NCI-H82 treated with DMSO at 0.1 percent for 48 hours (cell line): ENCODE measurements at regions not wholly inside any gene's neighbourhood (a gene's known extent, or its start where the extent isn't known, plus 50 kb on each side); places are given as distances from the start of the nearest gene placed in this dataset.

Experiments used
- DNase-seq: peaks from one replicate; lab custom pipeline; 2025; ENCODE audit not compliant: unreplicated experiment; lab: John Stamatoyannopoulos, UW

GRCh38 chr16:79810449-79811189 lies 210.1 kb upstream of the MAF start:
- no peak for DNase-seq

GRCh38 chr16:79809376-79809775 lies 208.8 kb upstream of the MAF start:
- no peak for DNase-seq

DNA sequence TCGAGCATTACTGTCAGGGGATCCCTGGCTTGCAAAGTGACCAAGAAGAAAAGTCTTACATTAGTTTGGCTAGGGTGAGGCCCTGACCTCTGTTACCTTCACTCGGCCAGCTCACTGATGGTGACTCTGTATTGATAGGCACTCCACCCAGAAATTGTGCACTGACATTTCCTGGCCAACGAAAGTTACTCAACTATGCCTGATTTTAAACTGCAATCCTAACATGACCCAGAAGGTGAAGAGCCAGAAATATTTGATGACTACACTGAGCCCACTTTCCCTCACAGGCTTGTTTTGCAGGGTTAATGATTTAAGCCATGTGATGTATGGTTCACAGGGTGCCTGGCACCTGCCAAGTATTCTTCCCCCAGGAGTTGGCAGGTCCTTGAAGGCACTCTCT lies 208.2 kb upstream of the MAF start:
- no peak for DNase-seq

DNA sequence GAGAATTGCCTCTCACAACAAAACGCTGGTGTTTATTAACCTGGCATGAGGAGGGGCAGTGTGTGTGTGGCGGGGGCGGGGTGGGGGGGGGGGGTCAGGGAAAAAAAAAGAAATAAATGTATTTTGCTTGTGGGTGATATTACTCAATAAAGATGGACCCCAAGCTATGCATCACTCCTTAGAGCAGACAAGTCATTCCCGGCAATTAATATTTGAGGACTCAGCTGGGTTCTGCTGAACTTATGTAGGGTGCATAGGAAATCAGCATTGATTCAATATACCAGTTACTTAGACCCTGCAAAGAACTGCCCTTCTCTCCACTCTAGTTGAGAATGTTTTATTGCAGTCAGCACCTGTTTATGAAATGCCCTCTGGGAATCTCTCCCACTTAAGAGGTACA lies 206.2 kb upstream of the MAF start:
- no peak for DNase-seq

DNA sequence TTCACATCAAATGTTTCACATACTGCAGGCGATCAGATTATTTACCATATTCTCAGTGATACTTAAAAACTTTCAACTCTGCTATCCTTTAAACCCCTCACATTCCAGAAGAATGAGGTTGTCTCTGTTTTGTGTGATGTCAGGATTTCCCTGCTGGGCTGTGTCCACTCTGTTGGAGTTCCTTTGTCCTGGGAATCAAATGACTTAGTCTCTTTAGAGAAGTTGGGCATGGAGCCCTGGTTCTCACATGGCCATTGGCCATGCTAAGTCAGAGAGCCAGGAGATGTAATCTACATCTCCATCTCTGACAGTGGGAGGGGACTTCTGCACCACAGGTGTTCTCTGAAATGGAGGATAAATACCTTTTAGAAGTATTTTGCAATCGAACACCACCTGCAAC lies 205.1 kb upstream of the MAF start:
- DNase-seq: no peak

- DNase-seq: no peak
Observed at GRCh38 chr16:79801646-79802045, 201.1 kb upstream of the MAF start.

GRCh38 chr16:79800016-79800608 lies 199.6 kb upstream of the MAF start:
- DNase-seq: no peak

- DNase-seq: no peak
Observed at GRCh38 chr16:79798416-79799053, 198.0 kb upstream of the MAF start.

DNA sequence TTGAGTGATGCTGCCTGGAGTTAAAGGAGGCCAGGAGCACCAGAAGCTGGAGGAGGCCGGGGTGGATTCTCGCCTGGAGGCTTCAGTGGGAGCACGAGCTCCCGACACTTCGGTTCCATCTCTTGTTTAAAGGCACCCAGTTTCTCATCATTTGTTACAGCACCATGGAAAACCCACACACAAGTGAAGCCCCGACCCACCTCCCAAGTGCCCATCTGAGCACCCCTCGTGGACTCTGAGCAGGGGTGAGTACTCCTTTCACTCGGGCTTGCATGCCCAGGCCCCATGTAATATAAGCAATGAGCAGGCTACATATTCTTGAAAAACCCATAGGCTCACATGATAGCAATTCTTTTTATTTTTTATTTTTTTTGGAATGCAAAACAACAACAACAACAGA lies 196.9 kb upstream of the MAF start:
- DNase-seq: no peak

DNA sequence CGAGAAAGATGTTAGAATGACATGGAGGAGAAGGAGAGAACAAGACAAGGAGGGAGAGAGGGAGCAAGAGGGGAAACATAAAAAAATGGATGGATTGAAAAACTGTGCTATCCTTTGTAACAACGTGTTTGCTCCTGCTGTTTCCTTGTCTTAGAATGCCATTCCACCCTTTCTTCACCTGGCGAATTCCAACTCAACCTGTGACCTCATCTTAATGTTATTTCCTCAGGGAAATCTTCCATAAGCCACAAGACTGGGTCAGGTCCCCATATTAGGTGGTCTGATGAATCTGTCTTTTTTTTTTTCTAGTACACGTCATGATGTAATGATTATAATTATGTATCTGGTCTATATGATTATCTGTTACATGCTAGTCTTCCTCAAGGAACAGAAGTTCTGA lies 195.0 kb upstream of the MAF start:
- no peak for DNase-seq

DNA sequence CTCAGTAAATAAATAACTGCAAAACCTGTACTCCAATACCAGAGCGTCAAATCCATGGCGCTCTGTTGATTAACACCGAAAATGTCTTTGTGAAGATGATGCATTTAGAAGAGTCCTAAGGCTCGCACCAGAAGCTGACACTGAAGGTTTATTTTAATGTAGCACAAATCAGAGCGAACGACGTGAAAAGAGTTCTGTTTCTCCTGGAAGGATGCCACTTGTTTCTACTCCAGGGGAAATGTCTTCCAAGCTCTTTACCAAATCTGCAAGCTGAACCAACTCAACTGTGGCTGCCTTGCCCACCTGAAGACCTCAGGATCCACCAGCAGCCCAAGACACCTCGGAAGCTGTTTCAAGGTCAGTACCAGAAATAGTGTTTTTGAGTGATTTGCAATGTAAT lies 194.4 kb upstream of the MAF start:
- DNase-seq: no peak

DNA sequence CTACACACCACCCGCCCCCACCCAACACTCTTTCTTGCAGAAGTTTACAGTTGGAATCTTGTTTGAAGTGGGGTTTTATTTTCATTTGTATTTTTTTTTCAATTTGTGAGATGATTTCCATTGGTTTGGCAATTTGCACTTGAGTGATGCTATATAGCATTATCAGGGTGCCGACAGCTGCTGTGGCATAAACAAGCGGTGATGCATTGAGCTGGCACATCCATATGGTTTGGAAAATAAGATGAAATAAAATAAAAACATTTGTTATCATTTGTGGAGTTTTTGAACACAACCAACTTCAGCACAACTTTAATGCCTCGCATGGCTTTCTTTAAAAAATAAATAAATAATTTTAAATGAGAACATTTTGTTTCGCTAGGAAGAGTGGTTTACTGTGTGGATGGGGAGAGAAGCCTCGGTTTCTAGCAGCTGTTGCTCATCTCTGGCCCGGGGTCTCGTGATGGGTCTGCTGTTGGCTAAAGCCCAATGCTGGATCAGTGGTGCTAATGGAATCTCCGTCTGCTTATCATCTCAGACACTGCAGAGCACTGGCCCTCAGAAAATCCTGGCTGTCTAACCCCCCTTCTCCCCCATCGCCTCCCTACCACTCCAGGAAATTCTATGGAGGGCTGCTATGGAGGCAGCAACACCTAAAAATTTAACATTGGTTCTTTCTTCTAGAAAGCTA lies 192.3 kb upstream of the MAF start:
- no peak for DNase-seq

GRCh38 chr16:79792076-79792475 lies 191.5 kb upstream of the MAF start:
- DNase-seq: no peak

GRCh38 chr16:79790854-79791253 lies 190.3 kb upstream of the MAF start:
- no peak for DNase-seq

GRCh38 chr16:79788949-79789348 lies 188.4 kb upstream of the MAF start:
- no peak for DNase-seq

DNA sequence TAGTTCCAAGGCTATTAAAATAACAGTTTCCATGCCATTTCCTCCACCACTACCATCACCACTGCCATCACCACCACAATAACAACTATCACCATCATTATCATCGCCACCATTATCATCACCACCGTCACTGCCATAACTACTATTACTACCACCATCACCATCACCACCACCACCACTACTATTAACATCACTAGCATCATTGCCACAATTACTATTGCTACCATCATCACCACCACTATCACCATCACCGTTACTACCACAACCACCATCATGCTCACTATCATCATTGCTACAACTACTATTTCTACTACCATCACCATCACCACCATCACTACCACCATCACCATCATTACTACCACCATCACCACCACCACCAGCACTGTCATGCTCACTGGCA lies 185.9 kb upstream of the MAF start:
- DNase-seq: no peak

DNA sequence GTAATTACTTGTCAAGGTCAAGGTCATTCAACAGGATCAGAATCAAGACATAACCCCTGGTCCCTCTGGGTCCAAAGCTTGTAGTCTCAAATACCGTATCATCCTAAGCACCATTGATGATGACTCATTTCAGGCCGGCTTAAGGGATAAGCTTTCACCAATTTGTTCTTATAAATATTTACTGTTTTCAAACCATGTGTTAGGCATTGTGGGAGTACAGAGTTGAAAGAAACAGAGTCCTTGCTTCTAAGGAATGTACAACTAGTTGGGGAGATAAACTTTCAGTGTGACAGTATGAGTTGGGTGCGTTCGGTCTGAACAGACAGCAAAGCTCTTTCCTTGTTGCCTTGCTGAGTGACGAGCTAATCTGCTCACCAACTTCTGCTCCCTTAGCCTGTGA lies 183.5 kb upstream of the MAF start:
- no peak for DNase-seq

DNA sequence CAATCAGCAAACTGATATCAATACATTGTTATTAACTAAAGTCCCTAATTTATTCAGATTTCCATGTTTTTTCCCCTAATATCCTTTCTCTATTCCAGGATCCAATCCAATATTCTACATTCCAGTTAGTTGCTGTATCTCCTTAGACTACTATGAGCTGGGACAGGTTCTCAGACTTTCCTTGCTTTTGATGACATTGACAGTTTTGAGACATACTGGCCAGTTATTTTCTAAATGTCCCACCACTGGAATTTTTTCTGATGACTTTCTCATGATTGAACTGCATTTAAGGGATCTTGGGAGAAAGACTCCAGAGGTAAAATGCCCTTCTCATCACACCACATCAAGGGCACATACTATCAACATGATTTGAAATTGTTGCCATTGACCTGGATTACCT lies 177.1 kb upstream of the MAF start:
- no peak for DNase-seq

- no peak for DNase-seq
Observed at GRCh38 chr16:79776243-79776847, 175.8 kb upstream of the MAF start.

DNA sequence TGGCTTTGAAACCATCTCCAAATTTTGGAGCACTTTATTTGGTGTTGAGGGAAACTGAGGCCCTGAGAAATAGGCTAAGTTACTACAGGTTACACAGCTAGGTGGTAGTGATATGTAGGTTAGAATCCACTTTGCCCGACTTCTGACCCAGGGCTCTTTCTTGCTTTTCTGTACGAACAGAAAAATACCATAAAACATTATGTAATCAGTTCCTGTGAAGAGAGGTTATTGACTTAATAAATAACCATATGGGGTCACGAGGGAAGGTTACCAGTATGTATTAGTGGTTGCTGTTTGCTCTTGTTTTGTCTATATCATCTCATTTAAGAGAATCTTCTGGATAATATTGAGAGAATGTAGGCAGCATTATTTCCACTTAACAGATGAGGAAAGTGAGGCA lies 172.2 kb upstream of the MAF start:
- no peak for DNase-seq

DNA sequence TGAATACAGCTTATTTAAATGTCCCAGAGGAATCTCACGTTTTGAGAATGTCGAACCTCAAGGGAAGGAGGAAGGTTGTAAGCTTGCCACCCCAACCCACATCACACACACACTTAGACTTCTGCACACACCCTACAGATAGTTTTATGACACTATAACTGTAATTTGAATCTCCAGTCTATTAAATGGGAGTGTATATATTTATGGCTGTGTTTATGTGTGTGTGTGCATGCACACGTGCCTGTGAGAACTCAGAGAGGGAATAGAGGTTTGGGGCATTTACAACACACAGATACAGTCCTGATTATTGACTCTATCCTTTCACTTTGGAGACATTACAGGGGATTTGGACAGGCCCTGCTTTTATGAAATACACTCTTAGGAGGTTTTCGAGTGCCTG lies 171.5 kb upstream of the MAF start:
- no peak for DNase-seq
